ENCODE measurements at regions not wholly inside any gene's neighbourhood (a gene's known extent, or its start where the extent isn't known, plus 50 kb on each side); places are given as distances from the start of the nearest gene placed in this dataset.

GRCh38 chr4:105036991-105037390 lies 109.7 kb upstream of the TET2 start:
- TF ChIP-seq ZNF561 (tag by site-specific recombination; IDR thresholded peaks at IDR 0.05; ENCODE audit: borderline replicate concordance) (no peak), CTCF (tag by site-specific recombination; IDR thresholded peaks at IDR 0.05) (no peak), ZNF473 (tag by site-specific recombination; IDR thresholded peaks at IDR 0.05) (no peak), ZBTB48 (tag by site-specific recombination; IDR thresholded peaks at IDR 0.05) (no peak), ZNF776 (tag by site-specific recombination; IDR thresholded peaks at IDR 0.05; ENCODE audit: borderline replicate concordance) (no peak), ZNF501 (tag by site-specific recombination; IDR thresholded peaks at IDR 0.05) (no peak), FEZF1 (tag by site-specific recombination; IDR thresholded peaks at IDR 0.05) (no peak), PRDM10 (tag by site-specific recombination; IDR thresholded peaks at IDR 0.05) (no peak)

All from HEK293 (cell line).